H9 (cell line): ENCODE measurements at regions not wholly inside any gene's neighbourhood (a gene's known extent, or its start where the extent isn't known, plus 50 kb on each side); places are given as distances from the start of the nearest gene placed in this dataset.

ENCODE experiments used
- DNase-seq: peaks from one replicate; pipeline ENCODE4 v3.0.0-alpha.2; 2017
- H2AFZ ChIP-seq: one replicate; pipeline ENCODE4 v1.6.1; 2013; ENCODE audit warnings: mild to moderate bottlenecking, low read length, control low read depth, moderate library complexity
- H2AK5ac ChIP-seq: 2 replicates; pipeline ENCODE4 v1.6.1; 2013; ENCODE audit warnings: low read length, control low read depth, mixed read lengths; ENCODE audit not compliant: insufficient read length
- H2BK120ac ChIP-seq: one replicate; pipeline ENCODE4 v1.6.1; 2013; ENCODE audit warnings: low read depth, mild to moderate bottlenecking, low read length, control low read depth, inconsistent platforms; ENCODE audit not compliant: poor library complexity, severe bottlenecking
- H2BK12ac ChIP-seq: 2 replicates; pipeline ENCODE4 v1.6.1; 2013; ENCODE audit warnings: low read length, control low read depth, mixed read lengths, low read depth; ENCODE audit not compliant: insufficient read length
- H2BK15ac ChIP-seq: 2 replicates; pipeline ENCODE4 v1.6.1; 2013; ENCODE audit warnings: low read depth, low read length, control low read depth
- H2BK20ac ChIP-seq: one replicate; pipeline ENCODE4 v1.6.1; 2013; ENCODE audit warnings: low read depth, mild to moderate bottlenecking, low read length, control low read depth, inconsistent platforms; ENCODE audit not compliant: poor library complexity, severe bottlenecking
- H2BK5ac ChIP-seq: 2 replicates; pipeline ENCODE4 v1.6.1; 2013; ENCODE audit warnings: low read length, control low read depth, mixed read lengths; ENCODE audit not compliant: insufficient read length
- H3K14ac ChIP-seq: 2 replicates; pipeline ENCODE4 v1.6.1; 2013; ENCODE audit warnings: low read length, control low read depth; ENCODE audit not compliant: insufficient read depth
- H3K18ac ChIP-seq: 2 replicates; pipeline ENCODE4 v1.6.1; 2013; ENCODE audit warnings: low read depth, mild to moderate bottlenecking, mixed read lengths, low read length, control low read depth; ENCODE audit not compliant: insufficient read length
- H3K23ac ChIP-seq: 2 replicates; pipeline ENCODE4 v1.6.1; 2013; ENCODE audit warnings: low read length, control low read depth, mixed read lengths, low read depth; ENCODE audit not compliant: insufficient read length
- H3K23me2 ChIP-seq: 2 replicates; pipeline ENCODE4 v1.6.1; 2013; ENCODE audit warnings: low read depth, mild to moderate bottlenecking, mixed read lengths, low read length, control low read depth; ENCODE audit not compliant: insufficient read length, poor library complexity, severe bottlenecking
- H3K27ac ChIP-seq: 2 replicates; pipeline ENCODE4 v1.5.1; 2013; ENCODE audit warnings: low read length, control low read depth, mixed read lengths, low read depth; ENCODE audit not compliant: insufficient read length
- H3K27me3 ChIP-seq: 2 replicates; pipeline ENCODE4 v1.6.1; 2013; ENCODE audit warnings: low read length, control low read depth, inconsistent platforms; ENCODE audit not compliant: insufficient read depth
- H3K4ac ChIP-seq: 2 replicates; pipeline ENCODE4 v1.6.1; 2013; ENCODE audit warnings: low read depth, mild to moderate bottlenecking, control low read depth, inconsistent platforms, low read length, moderate library complexity
- H3K4me1 ChIP-seq: 2 replicates; pipeline ENCODE4 v1.6.1; 2013; ENCODE audit warnings: low read length, control low read depth, inconsistent platforms; ENCODE audit not compliant: insufficient read depth
- H3K4me2 ChIP-seq: 2 replicates; pipeline ENCODE4 v1.6.1; 2013; ENCODE audit warnings: low read length, control low read depth, mixed read lengths; ENCODE audit not compliant: insufficient read length, insufficient read depth
- H3K56ac ChIP-seq: 2 replicates; pipeline ENCODE4 v1.6.1; 2013; ENCODE audit warnings: low read depth, mild to moderate bottlenecking, mixed read lengths, low read length, control low read depth; ENCODE audit not compliant: insufficient read length
- H3K79me1 ChIP-seq: 2 replicates; pipeline ENCODE4 v1.6.1; 2013; ENCODE audit warnings: low read depth, mild to moderate bottlenecking, moderate library complexity, low read length, control low read depth, inconsistent platforms; ENCODE audit not compliant: insufficient read depth, poor library complexity, severe bottlenecking
- H3K79me2 ChIP-seq: 2 replicates; pipeline ENCODE4 v1.6.1; 2013; ENCODE audit warnings: low read length, control low read depth, inconsistent platforms; ENCODE audit not compliant: insufficient read depth
- H3K9ac ChIP-seq: 2 replicates; pipeline ENCODE4 v1.6.1; 2013; ENCODE audit warnings: low read length, control low read depth, mixed read lengths; ENCODE audit not compliant: insufficient read length; ENCODE audit errors: extremely low read depth
- H3K9me3 ChIP-seq: one replicate; pipeline ENCODE4 v1.6.1; 2013; ENCODE audit warnings: low read depth, low read length, inconsistent platforms; ENCODE audit not compliant: control insufficient read depth
- H3T11ph ChIP-seq: one replicate; pipeline ENCODE4 v1.6.1; 2013; ENCODE audit warnings: mild to moderate bottlenecking, low read length, control low read depth, inconsistent platforms
- H4K20me1 ChIP-seq: one replicate; pipeline ENCODE4 v1.6.1; 2013; ENCODE audit not compliant: control insufficient read depth, insufficient read length, insufficient read depth
- H4K5ac ChIP-seq: 2 replicates; pipeline ENCODE4 v1.6.1; 2013; ENCODE audit warnings: low read depth, mild to moderate bottlenecking, mixed read lengths, low read length, control low read depth; ENCODE audit not compliant: insufficient read length
- H4K8ac ChIP-seq: replicated peaks from 2 replicates; pipeline ENCODE4 v1.6.1; 2013; ENCODE audit warnings: low read length, control low read depth, mixed read lengths, low read depth; ENCODE audit not compliant: insufficient read length
- H4K91ac ChIP-seq: 2 replicates; pipeline ENCODE4 v1.6.1; 2013; ENCODE audit warnings: low read depth, mild to moderate bottlenecking, moderate library complexity, mixed read lengths, low read length, control low read depth; ENCODE audit not compliant: insufficient read length
- H3K27ac Mint-ChIP-seq, 3 experiments: 2 replicates in 2 of 3; 3 replicates in 1 of 3; pipeline ENCODE4 v1.8.0; 2020 to 2021; ENCODE audit warnings: mixed read lengths in 3 of 3, mild to moderate bottlenecking in 1 of 3, moderate library complexity in 1 of 3
- H3K27me3 Mint-ChIP-seq: 2 replicates; pipeline ENCODE4 v1.8.0; 2021; ENCODE audit warnings: low read depth, mild to moderate bottlenecking, moderate library complexity, mixed read lengths
- H3K36me3 Mint-ChIP-seq, 3 experiments: 2 replicates in 2 of 3; 3 replicates in 1 of 3; pipeline ENCODE4 v1.8.0; 2020 to 2021; ENCODE audit warnings: low read depth in 3 of 3, mixed read lengths in 3 of 3; ENCODE audit not compliant: insufficient read depth in 1 of 3
- H3K4me1 Mint-ChIP-seq, 2 experiments: 2 replicates each; pipeline ENCODE4 v1.8.0; 2020; ENCODE audit warnings: mixed read lengths in 2 of 2
- H3K4me3 Mint-ChIP-seq, 2 experiments: 2 replicates in 1 of 2; 3 replicates in 1 of 2; pipeline ENCODE4 v1.8.0; 2020 to 2021; ENCODE audit warnings: mild to moderate bottlenecking in 2 of 2, mixed read lengths in 2 of 2, moderate library complexity in 1 of 2
- H3K9me3 Mint-ChIP-seq, 2 experiments: 2 replicates in 1 of 2; 3 replicates in 1 of 2; pipeline ENCODE4 v1.8.0; 2020; ENCODE audit warnings: mild to moderate bottlenecking in 2 of 2, mixed read lengths in 2 of 2, moderate library complexity in 1 of 2
- WGBS: extraction: QIAGEN DNeasy Blood & Tissue Kit; methylation state at CpG from one replicate; pipeline ENCODE4 v1.1.7; 2013; ENCODE audit warnings: missing lambda C conversion rate, low lambda C conversion rate, mixed read lengths; ENCODE audit not compliant: insufficient read length; ENCODE audit errors: extremely low coverage; 5-methylcytosine and 5-hydroxymethylcytosine counted together
- TF ChIP-seq, protein P1 (sequence below): fragments of 200-600 bp; sonication (generic); conservative IDR thresholded peaks from 3 replicates; pipeline ENCODE4 v1.8.0; 2021; ENCODE audit warnings: antibody characterized with exemption, mild to moderate bottlenecking

DNA sequence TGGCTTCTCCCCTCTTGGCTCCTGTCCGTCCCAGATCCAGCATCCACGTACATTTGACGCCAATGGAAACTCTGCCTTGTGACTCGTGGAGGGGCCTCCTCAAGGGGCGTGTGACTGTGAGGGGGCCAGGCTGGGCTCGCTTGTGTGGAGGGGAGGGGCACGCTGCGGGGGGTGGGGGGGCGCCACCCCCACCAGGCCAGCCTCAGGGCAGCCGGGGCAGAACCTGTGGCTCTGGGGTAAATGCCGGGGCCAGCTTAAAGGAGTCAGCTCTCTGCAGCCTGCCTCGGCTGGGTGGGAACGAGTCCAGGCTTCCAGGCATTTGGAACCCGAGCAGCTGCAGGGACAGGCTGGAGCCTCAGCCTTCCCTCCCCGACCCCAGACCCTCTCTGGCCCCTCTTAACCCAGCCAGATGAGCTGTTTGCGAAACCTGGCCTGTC is 94.1 kb downstream of the SIK1 start:
- WGBS = no CpG with 5 or more reads among the region's 16 CpGs
- no peak overlapping the region for H2BK20ac ChIP-seq
- H3K36me3 Mint-ChIP-seq = peaks cover 2 to 29% (median 12%) of the 10 kb centered on the region in 3 experiments
- no peak overlapping the region for H3K27ac ChIP-seq
- H2BK5ac ChIP-seq = no peak overlapping the region
- H3K79me2 ChIP-seq = no peaks in the 10 kb centered on the region
- H2AFZ ChIP-seq = no peak overlapping the region
- H3K4me3 Mint-ChIP-seq = no peak overlapping the region
- H2BK120ac ChIP-seq = no peak overlapping the region
- H3K4me1 Mint-ChIP-seq = peaks cover 22 to 29% of the 10 kb centered on the region in 2 experiments
- no peak for DNase-seq
- H3K4ac ChIP-seq = no peak overlapping the region
- H3K9ac ChIP-seq = no peak overlapping the region
- no peaks in the 10 kb centered on the region for H3K9me3 ChIP-seq
- H2BK15ac ChIP-seq = no peak overlapping the region
- no peak overlapping the region for H3K56ac ChIP-seq
- H3K79me1 ChIP-seq = no peaks in the 10 kb centered on the region
- H3K23me2 ChIP-seq = no peaks in the 10 kb centered on the region
- peaks cover 2% of the 10 kb centered on the region for H4K20me1 ChIP-seq
- no peaks in the 10 kb centered on the region; the same call in 1 of the 2 replicates for H3K4me1 ChIP-seq
- H2BK12ac ChIP-seq = no peak overlapping the region
- no peak overlapping the region for H4K8ac ChIP-seq
- TF ChIP-seq, protein P1, sequence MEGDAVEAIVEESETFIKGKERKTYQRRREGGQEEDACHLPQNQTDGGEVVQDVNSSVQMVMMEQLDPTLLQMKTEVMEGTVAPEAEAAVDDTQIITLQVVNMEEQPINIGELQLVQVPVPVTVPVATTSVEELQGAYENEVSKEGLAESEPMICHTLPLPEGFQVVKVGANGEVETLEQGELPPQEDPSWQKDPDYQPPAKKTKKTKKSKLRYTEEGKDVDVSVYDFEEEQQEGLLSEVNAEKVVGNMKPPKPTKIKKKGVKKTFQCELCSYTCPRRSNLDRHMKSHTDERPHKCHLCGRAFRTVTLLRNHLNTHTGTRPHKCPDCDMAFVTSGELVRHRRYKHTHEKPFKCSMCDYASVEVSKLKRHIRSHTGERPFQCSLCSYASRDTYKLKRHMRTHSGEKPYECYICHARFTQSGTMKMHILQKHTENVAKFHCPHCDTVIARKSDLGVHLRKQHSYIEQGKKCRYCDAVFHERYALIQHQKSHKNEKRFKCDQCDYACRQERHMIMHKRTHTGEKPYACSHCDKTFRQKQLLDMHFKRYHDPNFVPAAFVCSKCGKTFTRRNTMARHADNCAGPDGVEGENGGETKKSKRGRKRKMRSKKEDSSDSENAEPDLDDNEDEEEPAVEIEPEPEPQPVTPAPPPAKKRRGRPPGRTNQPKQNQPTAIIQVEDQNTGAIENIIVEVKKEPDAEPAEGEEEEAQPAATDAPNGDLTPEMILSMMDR = no peak
- no peak overlapping the region for H3K18ac ChIP-seq
- peak overlapping the region in 1 of 3 experiments; percentile 57; a peak in 1 of 7 replicates for H3K27ac Mint-ChIP-seq
- peaks cover 15% of the 10 kb centered on the region for H3K27me3 Mint-ChIP-seq
- H3K14ac ChIP-seq = no peak overlapping the region
- H3K4me2 ChIP-seq = no peak overlapping the region
- no peak overlapping the region for H2AK5ac ChIP-seq
- no peak overlapping the region for H3T11ph ChIP-seq
- H4K5ac ChIP-seq = no peak overlapping the region
- no peak overlapping the region for H4K91ac ChIP-seq
- peaks cover 26 to 28% of the 10 kb centered on the region in 2 experiments for H3K9me3 Mint-ChIP-seq
- no peak overlapping the region for H3K23ac ChIP-seq
- no peaks in the 10 kb centered on the region for H3K27me3 ChIP-seq
